HG02623 (cell line): ENCODE measurements at regions not wholly inside any gene's neighbourhood (a gene's known extent, or its start where the extent isn't known, plus 50 kb on each side); places are given as distances from the start of the nearest gene placed in this dataset.
"Not testable (repeated sequence)": the region's sequence is repeated elsewhere in the genome, so short reads cannot be mapped to it uniquely, and the experiment has no call there.

Experiments
- ATAC-seq: cut with Tn5 transposase; IDR thresholded peaks from one replicate; pipeline ENCODE4 v1.9.1; 2021; ENCODE audit warnings: moderate library complexity; ENCODE audit not compliant: unreplicated experiment

DNA sequence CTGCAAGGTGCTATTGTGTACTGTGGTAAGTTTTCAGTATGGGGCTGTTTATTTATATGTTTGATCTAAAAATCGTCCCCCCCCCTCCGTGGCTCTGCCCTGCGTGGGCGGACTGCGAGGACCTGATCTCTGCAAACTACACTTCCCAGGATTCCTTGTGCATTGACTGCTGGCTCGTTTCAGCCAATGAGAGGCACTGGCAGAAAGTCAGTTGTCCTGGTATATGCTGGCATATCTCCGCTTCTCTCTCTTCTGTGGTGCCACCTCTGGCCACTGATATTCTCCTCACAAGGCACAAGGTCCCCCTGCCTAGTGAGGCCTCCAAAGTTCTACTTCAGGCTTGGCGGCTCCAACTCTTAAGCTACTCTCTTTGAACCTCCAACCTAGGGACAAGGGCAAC, 168.8 kb upstream of the ZFP42 start:
- no peak for ATAC-seq

GRCh38 chr4:187827631-187828030, 167.9 kb upstream of the ZFP42 start:
- no peak for ATAC-seq

DNA sequence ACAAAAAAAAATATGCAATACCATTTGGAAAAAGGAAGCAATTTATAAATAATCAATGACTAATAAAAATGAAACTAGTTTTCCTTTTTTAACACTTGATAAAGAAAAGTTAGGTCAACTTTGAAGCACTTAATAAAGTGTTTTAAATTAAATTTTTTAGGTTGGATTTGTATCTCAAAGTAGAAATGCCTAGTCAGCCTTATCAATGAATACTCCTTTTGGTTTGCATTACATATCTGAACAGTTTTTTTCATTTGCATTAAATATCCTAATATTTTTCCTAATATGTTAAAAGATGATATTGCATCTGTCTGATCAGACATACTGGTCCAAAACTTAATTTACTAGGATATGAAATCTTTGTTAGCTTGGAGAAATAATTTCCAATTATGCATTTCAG, 155.8 kb upstream of the ZFP42 start:
- no peak for ATAC-seq

GRCh38 chr4:187840814-187841213, 154.8 kb upstream of the ZFP42 start:
- ATAC-seq = no peak

- no peak for ATAC-seq
Measured at GRCh38 chr4:187849556-187850225, 145.9 kb upstream of the ZFP42 start.

- no peak for ATAC-seq
Measured at GRCh38 chr4:187865914-187866313, 129.7 kb upstream of the ZFP42 start.

- no peak for ATAC-seq
Measured at GRCh38 chr4:187883049-187883448, 112.5 kb upstream of the ZFP42 start.

DNA sequence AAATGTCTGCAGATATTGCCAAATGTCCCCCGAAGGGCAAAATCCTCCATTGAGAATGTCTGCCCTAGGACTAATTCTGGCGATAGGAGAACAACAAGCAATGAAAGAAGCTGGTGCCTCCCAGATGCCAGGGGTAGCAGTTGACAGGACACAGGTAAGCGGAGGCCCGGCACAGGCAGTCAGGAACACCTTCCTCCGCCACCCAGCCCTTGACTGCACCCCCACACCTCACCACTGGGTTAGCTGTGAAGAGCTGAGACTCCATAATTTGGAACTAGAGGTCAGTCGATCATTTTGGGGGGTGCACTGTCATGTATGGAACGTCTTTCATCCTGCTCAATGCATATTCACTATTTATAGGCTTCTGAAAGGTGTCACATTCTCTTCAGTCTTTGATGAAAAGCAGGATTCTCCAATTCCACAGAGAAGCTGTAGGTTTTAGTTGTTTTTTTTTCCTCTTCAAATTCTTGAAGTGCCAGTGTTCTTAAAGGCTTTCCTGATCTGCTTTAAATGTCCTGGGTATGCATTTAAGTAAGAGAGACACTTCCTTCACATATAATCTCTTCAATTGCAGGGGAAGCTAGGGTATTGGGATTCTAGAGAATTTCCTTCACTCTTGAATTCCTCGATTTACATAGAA, 111.6 kb upstream of the ZFP42 start:
- no peak for ATAC-seq

DNA sequence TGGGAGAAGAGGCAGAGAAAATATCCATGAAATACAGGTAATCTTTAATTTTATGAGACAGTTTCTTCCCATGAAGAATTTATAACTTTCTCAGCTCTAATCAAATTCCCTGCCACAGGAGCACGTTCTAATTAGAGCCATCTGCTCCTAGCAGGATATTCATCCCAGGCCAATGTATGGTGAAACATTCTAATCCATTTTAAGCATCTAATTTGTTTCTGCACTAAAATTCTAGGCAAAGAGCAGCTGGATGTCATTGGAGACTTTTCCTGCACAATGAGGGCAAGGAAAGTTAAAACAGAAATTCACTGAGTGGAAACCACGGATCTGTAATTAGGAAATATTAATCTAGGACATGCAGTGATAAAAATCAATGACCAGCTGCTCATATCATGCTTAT, 107.7 kb upstream of the ZFP42 start:
- no peak for ATAC-seq

GRCh38 chr4:187889651-187890050, 105.9 kb upstream of the ZFP42 start:
- no peak for ATAC-seq

- ATAC-seq = no peak
Measured at GRCh38 chr4:187893418-187893817, 102.2 kb upstream of the ZFP42 start.

GRCh38 chr4:187903106-187903505, 92.5 kb upstream of the ZFP42 start:
- no peak for ATAC-seq

- no peak for ATAC-seq
Measured at GRCh38 chr4:187903700-187904099, 91.9 kb upstream of the ZFP42 start.

DNA sequence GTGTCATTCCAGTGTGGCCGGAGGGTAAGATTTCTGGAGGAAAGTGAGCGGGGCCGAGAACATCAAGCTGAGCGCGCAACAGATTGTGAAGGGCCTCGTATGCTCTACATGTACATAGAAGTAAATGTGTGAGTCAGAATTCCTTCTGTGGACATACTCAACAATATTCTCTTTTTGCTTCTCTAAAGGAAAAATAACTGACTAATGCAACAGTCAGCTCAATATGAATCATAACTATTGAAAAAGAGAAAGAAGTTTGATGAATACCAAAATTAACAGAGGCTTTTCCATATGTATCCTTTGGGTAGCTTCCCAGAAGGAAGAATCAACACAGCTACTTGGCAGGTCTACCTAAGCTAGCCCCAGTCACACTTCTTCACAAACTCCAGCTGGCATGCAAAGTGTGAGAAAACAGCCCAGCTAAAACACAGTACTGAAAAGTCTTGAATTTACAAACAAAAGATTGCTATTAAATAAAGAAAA, 87.5 kb upstream of the ZFP42 start:
- ATAC-seq = no peak

DNA sequence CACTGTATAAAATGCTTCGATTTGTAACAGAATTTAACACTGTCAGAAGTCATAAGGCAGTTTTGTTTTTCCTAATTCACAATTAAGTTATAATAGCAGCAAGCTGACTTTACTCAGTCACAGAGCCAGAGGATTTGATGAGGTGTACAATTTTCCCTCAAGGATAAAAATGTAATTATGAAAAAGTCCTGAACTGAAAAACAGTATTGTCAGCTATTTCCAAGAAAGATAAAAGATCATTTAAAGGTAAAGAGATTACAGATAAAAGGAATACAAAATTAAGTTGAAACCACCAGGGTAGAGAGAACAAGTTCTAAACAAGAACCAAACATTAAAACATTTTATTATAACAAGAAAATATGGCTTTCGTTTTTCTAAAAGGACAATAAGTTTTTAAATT, 86.8 kb upstream of the ZFP42 start:
- ATAC-seq = no peak

GRCh38 chr4:187910741-187911140, 84.8 kb upstream of the ZFP42 start:
- ATAC-seq = no peak

DNA sequence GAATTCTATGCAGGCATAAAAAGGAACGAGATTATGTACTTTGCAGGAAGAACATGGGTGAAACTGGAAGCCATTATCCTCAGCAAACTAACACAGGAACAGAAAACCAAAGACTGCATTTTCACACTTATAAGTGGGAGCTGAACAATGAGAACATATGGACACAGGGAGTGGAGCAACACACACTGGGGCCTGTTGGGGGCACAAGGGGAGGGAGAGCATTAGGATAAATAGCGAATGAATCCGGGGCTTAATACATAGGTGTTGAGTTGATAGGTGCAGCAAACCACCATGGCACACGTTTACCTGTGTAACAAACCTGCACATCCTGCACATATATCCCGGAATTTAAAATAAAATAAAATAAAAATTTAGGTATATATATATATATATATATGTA, 80.2 kb upstream of the ZFP42 start:
- ATAC-seq = not testable (repeated sequence)

DNA sequence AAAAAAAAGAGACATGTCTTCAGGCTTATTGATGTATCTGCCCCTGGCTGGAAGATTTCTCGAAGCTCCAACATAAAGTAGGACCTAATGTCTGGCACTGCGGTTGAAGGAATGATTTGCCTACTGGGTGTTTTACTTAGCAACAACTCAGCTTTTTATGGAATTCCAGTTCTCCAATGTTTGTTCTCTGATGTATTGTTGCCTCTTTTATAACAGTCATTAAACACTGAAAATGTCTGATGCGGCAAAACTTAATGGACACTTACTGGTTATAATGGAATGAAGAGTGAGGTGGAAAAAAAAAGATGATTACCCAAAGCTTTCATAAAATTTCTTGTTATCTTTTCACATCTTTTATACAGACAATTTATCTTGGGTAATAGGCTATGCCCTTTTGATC, 75.6 kb upstream of the ZFP42 start:
- ATAC-seq = no peak

GRCh38 chr4:187921946-187922623, 73.5 kb upstream of the ZFP42 start:
- ATAC-seq = no peak

- no peak for ATAC-seq
Measured at GRCh38 chr4:187929024-187929423, 66.5 kb upstream of the ZFP42 start.

DNA sequence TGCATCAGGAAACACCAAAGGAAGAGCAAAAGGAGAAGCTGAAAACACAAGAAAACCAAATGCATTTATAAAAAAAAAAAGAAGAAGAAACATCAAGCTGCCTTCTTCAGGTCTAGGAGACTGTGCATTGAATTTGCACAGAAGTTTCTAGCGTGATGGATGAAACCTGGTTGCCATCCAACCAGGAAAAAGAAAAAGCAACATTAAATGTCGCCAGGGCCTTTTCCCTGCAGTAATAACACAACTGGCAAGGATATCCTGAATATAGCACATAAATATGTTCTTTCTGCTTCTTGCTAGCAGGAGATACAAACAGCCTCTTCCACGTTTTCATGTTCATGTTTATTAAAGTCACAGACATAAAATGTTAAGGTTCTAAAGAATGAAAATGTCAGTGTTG, 60.8 kb upstream of the ZFP42 start:
- no peak for ATAC-seq

DNA sequence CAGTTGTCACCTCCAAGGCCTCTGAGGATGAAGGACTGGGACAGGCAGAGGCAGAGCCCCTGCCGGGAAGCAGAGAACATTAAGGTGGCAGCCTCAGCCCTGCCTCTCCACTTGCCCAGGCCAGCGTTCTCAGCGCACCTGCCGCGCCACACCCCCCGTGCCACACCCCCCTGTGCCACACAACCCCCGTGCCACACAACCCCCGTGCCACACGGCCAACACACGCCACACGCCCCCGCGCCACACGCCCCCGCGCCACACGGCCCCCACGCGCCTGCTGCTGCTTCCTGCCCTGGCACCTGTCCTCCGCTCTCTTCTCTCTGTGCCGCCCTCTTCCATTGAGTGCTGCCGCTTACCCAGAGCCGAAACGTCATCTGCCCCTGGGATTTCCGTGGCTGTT, 58.0 kb upstream of the ZFP42 start:
- ATAC-seq = no peak
